Neural crest cell (in vitro differentiated cells): ENCODE measurements at regions not wholly inside any gene's neighbourhood (a gene's known extent, or its start where the extent isn't known, plus 50 kb on each side); places are given as distances from the start of the nearest gene placed in this dataset.
"Not testable (repeated sequence)": the region's sequence is repeated elsewhere in the genome, so short reads cannot be mapped to it uniquely, and the experiment has no call there.

Experiments
- DNase-seq: peaks from one replicate; pipeline ENCODE4 v3.0.0; 2021; ENCODE audit warnings: low read depth, mixed read lengths, low spot score
- H3K27ac Mint-ChIP-seq: one replicate; pipeline ENCODE4 v1.8.0; 2021; ENCODE audit warnings: mild to moderate bottlenecking, mixed read lengths; ENCODE audit not compliant: unreplicated experiment
- H3K27me3 Mint-ChIP-seq: 2 replicates; pipeline ENCODE4 v1.8.0; 2021; ENCODE audit warnings: low read depth, mild to moderate bottlenecking, mixed read lengths
- H3K36me3 Mint-ChIP-seq: 2 replicates; pipeline ENCODE4 v1.8.0; 2021; ENCODE audit warnings: low read depth, mild to moderate bottlenecking, mixed read lengths
- H3K4me1 Mint-ChIP-seq: 2 replicates; pipeline ENCODE4 v1.8.0; 2021; ENCODE audit warnings: mixed read lengths
- H3K4me3 Mint-ChIP-seq: one replicate; pipeline ENCODE4 v1.8.0; 2021; ENCODE audit warnings: mild to moderate bottlenecking, mixed read lengths
- H3K9me3 Mint-ChIP-seq: 2 replicates; pipeline ENCODE4 v1.8.0; 2021; ENCODE audit warnings: mixed read lengths
- TF ChIP-seq, protein P1 (sequence below): fragments of 200-600 bp; sonication (generic); conservative IDR thresholded peaks from 2 replicates; pipeline ENCODE4 v1.5.0; 2021; ENCODE audit warnings: antibody characterized with exemption, mild to moderate bottlenecking

DNA sequence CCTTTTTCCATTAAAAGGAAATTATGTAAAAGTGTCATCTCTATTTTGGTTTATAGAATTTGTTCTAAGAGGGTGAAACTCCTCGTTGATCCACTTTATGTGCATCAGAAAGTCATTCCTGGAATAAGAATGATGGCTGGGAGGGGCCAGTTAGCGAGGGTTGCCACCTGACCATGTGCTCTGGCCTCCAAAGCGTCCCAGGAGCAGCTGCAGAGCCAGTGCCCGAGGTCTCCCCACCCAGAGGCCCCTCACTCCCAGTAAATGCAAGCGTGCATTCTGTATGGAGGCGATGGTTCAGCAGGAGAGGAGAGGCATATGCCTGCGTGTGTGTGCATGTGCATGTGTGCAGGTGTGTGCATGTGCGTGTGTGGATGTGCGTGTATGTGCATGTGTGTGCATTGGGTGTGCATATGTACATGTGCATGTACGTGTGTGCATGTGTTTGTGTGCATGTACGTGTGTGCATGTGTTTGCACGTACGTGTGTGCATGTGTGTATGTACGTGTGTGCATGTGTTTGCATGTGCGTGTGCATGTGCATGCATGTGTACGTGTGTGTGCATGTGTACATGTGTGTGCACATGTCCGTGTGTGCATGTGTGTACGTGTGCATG, 345.8 kb downstream of the TEX29 start:
- Mint-ChIP-seq H3K36me3 (no peaks in the 10 kb centered on the region), H3K4me1 (peaks cover 7% of the 10 kb centered on the region)

DNA sequence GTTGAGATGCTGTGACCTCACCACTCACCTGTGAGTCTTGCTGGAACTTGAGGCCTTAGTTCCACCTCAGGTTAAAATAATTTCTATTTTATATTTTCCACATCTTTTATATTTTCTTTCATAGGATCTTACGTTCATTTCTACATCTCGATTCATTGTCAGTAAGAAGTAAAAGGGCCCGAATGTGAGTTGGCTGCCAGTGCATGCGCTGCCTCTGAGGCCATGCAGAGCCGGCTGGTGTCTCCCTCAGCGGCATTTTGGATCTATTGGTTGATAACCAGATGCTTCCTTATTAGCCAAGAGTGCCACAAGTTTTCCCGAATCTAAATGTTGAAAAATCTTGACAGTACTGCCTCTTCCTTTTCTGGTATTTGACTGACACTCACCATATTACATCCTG, 347.3 kb downstream of the TEX29 start:
- TF ChIP-seq, protein P1, sequence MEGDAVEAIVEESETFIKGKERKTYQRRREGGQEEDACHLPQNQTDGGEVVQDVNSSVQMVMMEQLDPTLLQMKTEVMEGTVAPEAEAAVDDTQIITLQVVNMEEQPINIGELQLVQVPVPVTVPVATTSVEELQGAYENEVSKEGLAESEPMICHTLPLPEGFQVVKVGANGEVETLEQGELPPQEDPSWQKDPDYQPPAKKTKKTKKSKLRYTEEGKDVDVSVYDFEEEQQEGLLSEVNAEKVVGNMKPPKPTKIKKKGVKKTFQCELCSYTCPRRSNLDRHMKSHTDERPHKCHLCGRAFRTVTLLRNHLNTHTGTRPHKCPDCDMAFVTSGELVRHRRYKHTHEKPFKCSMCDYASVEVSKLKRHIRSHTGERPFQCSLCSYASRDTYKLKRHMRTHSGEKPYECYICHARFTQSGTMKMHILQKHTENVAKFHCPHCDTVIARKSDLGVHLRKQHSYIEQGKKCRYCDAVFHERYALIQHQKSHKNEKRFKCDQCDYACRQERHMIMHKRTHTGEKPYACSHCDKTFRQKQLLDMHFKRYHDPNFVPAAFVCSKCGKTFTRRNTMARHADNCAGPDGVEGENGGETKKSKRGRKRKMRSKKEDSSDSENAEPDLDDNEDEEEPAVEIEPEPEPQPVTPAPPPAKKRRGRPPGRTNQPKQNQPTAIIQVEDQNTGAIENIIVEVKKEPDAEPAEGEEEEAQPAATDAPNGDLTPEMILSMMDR = no peak
- no peaks in the 10 kb centered on the region for H3K27me3 Mint-ChIP-seq
- H3K4me1 Mint-ChIP-seq = peaks cover 7% of the 10 kb centered on the region
- H3K36me3 Mint-ChIP-seq = no peaks in the 10 kb centered on the region
- no peak overlapping the region for H3K27ac Mint-ChIP-seq
- H3K4me3 Mint-ChIP-seq = no peak overlapping the region
- DNase-seq = no peak
- H3K9me3 Mint-ChIP-seq = no peaks in the 10 kb centered on the region

More for the DNA sequence above, 345.8 kb downstream of the TEX29 start:
- no peak overlapping the region for H3K4me3 Mint-ChIP-seq
- no peaks in the 10 kb centered on the region for H3K9me3 Mint-ChIP-seq
- TF ChIP-seq, protein P1 = no peak
- H3K27me3 Mint-ChIP-seq = no peaks in the 10 kb centered on the region
- no peak for DNase-seq
- no peak overlapping the region for H3K27ac Mint-ChIP-seq

DNA sequence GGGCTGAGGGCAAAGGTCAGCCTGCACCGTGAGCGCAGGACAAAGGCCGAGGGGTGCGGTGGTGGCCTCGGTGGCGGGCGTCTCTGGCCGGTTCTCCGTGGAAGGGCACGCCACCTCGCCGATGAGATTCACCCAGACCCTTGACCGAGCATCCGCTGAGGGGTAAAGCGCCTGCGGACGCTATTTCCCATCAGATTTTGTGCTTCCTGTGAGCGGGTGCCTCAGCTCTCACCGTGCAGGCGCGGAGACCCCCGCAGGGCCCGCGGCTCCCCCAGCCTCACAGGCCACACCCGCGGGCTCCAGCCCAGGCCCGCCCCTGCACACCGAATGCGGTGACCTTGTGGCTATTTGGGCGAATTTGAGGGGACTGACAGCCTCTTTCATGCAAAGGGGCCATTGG, 348.0 kb downstream of the TEX29 start:
- Mint-ChIP-seq H3K4me3 (no peak overlapping the region), H3K36me3 (no peaks in the 10 kb centered on the region), H3K27me3 (no peaks in the 10 kb centered on the region), H3K4me1 (peaks cover 5% of the 10 kb centered on the region), H3K9me3 (no peaks in the 10 kb centered on the region), H3K27ac (no peak overlapping the region)
- no peak for DNase-seq
- TF ChIP-seq, protein P1 = no peak

DNA sequence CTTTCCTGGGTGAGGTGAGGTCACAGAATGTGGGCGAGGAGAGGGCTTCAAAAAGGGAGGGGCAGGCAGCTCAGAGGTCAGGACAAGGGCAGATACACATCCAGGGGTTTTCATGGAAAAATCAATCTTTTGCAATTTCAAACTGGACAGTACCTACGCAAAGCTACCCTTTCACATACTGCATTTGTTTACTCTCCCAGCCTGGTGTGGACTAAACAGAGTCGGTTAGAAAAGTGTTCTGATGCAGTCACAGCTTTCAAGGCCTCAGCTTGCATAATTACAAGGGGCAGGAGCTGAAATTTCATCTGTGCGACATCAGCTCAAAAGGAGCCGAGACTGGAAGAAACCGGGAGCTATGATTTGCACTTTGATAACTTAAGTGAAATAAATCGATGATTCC, 351.8 kb downstream of the TEX29 start:
- H3K27me3 Mint-ChIP-seq, H3K4me3 Mint-ChIP-seq, H3K4me1 Mint-ChIP-seq, H3K9me3 Mint-ChIP-seq, H3K36me3 Mint-ChIP-seq, H3K27ac Mint-ChIP-seq, DNase-seq: not testable (repeated sequence)

DNA sequence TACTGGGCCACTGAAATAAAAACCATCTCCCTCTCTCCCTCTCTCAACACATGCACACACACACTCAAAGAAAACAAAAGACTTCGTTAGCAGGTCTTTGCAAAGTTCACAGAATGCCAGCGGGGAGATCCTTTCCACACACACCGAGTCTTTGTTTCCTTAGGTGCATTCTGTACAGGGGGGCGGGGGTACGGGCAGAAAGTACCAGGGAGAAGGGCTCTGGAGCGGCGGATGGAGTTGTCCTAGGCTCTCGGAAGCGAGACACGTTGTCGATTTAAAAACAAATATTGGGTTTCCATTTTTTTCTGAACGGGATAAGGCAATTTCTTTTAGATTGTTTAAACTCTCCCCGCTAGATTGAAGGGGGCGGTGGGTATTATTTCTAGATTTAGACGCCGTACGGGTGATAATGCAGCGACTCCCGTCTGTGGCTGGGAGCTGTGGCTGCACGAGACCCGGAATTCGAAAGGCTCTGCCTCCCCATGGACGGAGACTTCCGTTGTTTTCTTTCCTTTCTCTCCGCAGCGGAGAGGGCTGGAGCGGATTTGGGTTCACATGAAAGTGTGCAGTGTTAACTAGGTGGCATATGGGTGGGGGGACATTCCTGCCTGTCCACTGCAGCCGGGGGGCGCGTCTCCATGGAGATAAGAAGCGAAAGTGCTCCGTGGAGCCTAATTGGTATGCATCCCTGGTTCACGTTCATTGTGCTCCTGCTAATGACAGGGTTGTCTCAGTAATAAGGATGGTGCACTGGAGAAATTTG, 357.9 kb downstream of the TEX29 start:
- not testable (repeated sequence) for DNase-seq, H3K4me3 Mint-ChIP-seq, H3K27ac Mint-ChIP-seq

DNA sequence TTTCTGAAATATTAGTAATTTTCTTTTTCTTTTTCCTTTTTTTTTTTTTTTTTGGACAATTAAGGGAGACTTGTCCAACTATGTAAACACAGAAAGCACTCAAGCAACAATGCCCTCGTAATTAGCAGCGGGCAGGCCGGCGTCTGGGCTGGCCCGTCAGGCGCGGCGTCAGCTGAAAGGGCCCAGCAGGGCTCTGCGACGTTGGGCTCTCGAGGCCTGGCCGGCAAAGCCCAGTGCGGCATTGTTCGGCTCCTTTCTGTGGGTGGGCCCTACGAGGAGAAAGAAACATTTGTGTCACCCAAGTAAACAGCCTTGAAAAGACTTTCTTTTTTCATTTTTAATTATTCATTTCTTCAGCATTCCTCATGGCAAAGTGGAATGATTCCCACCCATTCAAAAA, 359.2 kb downstream of the TEX29 start:
- H3K4me1 Mint-ChIP-seq, DNase-seq, H3K36me3 Mint-ChIP-seq, H3K27me3 Mint-ChIP-seq, H3K9me3 Mint-ChIP-seq, H3K27ac Mint-ChIP-seq, H3K4me3 Mint-ChIP-seq: not testable (repeated sequence)

More for the DNA sequence above, 357.9 kb downstream of the TEX29 start:
- not testable (repeated sequence) for H3K36me3 Mint-ChIP-seq, H3K9me3 Mint-ChIP-seq, H3K4me1 Mint-ChIP-seq, H3K27me3 Mint-ChIP-seq

DNA sequence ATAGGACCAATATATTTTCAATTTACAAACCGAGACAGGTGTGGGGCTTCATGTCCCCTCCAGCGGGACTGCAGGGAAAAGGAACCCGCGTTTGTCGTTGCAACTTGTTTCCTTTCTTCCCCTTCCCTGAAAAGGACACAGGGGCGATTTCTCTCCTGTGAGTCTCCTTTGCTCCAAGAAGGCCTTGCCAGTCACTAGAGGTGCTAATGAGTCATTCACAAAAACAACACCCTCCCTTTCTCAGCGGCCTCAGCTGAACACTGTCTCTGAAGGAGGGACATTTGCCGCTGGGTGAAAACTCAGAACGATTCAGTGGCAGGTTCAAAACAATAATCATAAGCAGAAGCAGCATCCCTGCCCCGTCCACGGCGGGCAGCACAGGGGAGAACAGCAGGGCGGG, 359.7 kb downstream of the TEX29 start:
- H3K27ac Mint-ChIP-seq, H3K27me3 Mint-ChIP-seq, H3K4me3 Mint-ChIP-seq, DNase-seq, H3K4me1 Mint-ChIP-seq, H3K9me3 Mint-ChIP-seq, H3K36me3 Mint-ChIP-seq: not testable (repeated sequence)

DNA sequence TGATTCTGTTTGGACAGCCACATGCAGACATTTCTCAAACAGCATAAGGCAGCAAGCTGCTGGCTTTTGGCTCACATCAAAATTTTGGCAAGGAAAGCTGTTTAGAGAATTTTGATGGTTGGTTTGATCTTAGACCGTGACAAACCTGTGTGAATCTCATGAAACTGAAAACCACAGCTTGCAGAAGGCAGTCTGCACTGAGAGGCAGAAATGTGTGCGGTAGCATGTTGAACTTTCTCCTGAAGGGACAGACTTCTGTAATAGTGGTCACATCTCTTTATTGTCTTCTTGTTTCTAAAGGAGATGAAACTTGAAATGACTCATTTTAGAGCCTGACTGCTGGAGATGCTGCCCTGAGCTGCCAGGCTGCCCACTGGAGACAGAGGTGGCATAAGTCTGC, 371.6 kb downstream of the TEX29 start:
- not testable (repeated sequence) for H3K36me3 Mint-ChIP-seq, H3K9me3 Mint-ChIP-seq

DNA sequence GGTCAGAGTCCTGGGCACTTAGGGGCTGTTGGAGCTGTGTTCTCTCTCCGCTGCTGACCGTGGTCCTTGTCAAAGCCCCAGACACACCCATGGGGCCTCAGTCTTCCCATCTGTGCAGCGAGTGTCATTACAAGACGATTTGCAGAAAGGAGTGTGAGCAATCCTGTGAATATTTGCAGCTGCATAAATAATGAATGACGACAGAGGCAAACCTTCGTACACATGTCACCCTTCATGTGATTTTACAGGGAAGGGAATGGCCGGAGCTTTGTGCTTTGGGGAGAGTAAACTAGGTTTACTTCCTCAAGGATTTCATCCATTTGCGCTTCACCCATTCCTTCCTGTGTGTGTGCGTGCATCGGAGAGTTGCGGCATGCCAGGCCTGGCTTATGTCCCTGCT, 370.8 kb upstream of the SOX1 start:
- not testable (repeated sequence) for H3K4me1 Mint-ChIP-seq, H3K4me3 Mint-ChIP-seq, H3K9me3 Mint-ChIP-seq, H3K27me3 Mint-ChIP-seq, H3K27ac Mint-ChIP-seq, H3K36me3 Mint-ChIP-seq, DNase-seq

More for the DNA sequence above, 371.6 kb downstream of the TEX29 start:
- H3K4me1 Mint-ChIP-seq, H3K27ac Mint-ChIP-seq, H3K4me3 Mint-ChIP-seq, H3K27me3 Mint-ChIP-seq, DNase-seq: not testable (repeated sequence)

DNA sequence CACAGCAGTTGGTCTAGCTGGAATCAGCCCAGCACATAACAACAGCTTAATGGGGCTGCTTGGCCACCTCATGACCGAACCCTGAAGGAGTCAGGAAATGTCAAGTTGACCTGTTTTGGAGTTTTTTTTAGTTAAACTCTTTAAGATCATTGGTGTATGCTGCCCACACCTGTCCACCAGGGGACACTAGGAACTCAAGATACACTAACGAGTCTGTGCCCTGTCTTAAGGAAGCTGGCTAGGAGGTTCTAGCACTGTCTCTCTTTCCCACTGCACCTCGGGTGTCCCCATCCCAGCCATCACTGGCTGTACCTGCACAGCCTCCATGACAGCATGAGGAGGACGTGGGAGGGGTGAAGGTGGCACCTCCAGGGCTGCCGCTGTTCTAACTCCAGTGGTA, 364.9 kb upstream of the SOX1 start:
- not testable (repeated sequence) for H3K9me3 Mint-ChIP-seq, H3K27me3 Mint-ChIP-seq, H3K4me1 Mint-ChIP-seq, DNase-seq, H3K27ac Mint-ChIP-seq, H3K4me3 Mint-ChIP-seq, H3K36me3 Mint-ChIP-seq
